NCI-H524 (cell line): ENCODE measurements at regions not wholly inside any gene's neighbourhood (a gene's known extent, or its start where the extent isn't known, plus 50 kb on each side); places are given as distances from the start of the nearest gene placed in this dataset.

Source experiments
- DNase-seq, 2 experiments: peaks; one replicate each; lab custom pipeline; 2025; lab: John Stamatoyannopoulos, UW

GRCh38 chr11:69970785-69971535 lies 107.2 kb upstream of the ANO1 start:
- DNase-seq, result no peak

- no peak for DNase-seq
Observed at GRCh38 chr11:69971741-69972140, 106.4 kb upstream of the ANO1 start.

- DNase-seq, result no peak
Observed at GRCh38 chr11:69972351-69972802, 105.7 kb upstream of the ANO1 start.

GRCh38 chr11:69974528-69974927 lies 103.6 kb upstream of the ANO1 start:
- no peak for DNase-seq

GRCh38 chr11:69975822-69976221 lies 102.3 kb upstream of the ANO1 start:
- no peak for DNase-seq

GRCh38 chr11:69976794-69977193 lies 101.3 kb upstream of the ANO1 start:
- DNase-seq, result no peak

- no peak for DNase-seq
Observed at GRCh38 chr11:69977951-69978350, 100.2 kb upstream of the ANO1 start.

GRCh38 chr11:69978841-69979614 lies 99.1 kb upstream of the ANO1 start:
- no peak for DNase-seq

- no peak for DNase-seq
Observed at GRCh38 chr11:69979632-69980031, 98.5 kb upstream of the ANO1 start.

- DNase-seq, result peak in 1 of 2 experiments; percentile 23
Observed at GRCh38 chr11:69981119-69981784, 96.9 kb upstream of the ANO1 start.

- DNase-seq, result no peak
Observed at GRCh38 chr11:69982690-69983570, 95.2 kb upstream of the ANO1 start.

GRCh38 chr11:69983571-69983877 lies 94.6 kb upstream of the ANO1 start:
- DNase-seq, result no peak

GRCh38 chr11:69983897-69984438 lies 94.1 kb upstream of the ANO1 start:
- no peak for DNase-seq

- DNase-seq, result no peak
Observed at GRCh38 chr11:69984457-69985261, 93.5 kb upstream of the ANO1 start.

- no peak for DNase-seq
Observed at GRCh38 chr11:69985331-69985640, 92.8 kb upstream of the ANO1 start.

- DNase-seq, result no peak
Observed at GRCh38 chr11:69985641-69986439, 92.3 kb upstream of the ANO1 start.

GRCh38 chr11:69986440-69986787 lies 91.7 kb upstream of the ANO1 start:
- DNase-seq, result no peak

- no peak for DNase-seq
Observed at GRCh38 chr11:69986830-69987229, 91.3 kb upstream of the ANO1 start.

GRCh38 chr11:69992026-69992425 lies 86.1 kb upstream of the ANO1 start:
- no peak for DNase-seq

- DNase-seq, result no peak
Observed at GRCh38 chr11:69992943-69993694, 85.0 kb upstream of the ANO1 start.
